GM21737 (cell line): ENCODE measurements at regions not wholly inside any gene's neighbourhood (a gene's known extent, or its start where the extent isn't known, plus 50 kb on each side); places are given as distances from the start of the nearest gene placed in this dataset.

Experiments used
- ATAC-seq: cut with Tn5 transposase; IDR thresholded peaks from one replicate; pipeline ENCODE4 v1.9.1; 2021; ENCODE audit warnings: mild to moderate bottlenecking, moderate library complexity; ENCODE audit not compliant: unreplicated experiment

DNA sequence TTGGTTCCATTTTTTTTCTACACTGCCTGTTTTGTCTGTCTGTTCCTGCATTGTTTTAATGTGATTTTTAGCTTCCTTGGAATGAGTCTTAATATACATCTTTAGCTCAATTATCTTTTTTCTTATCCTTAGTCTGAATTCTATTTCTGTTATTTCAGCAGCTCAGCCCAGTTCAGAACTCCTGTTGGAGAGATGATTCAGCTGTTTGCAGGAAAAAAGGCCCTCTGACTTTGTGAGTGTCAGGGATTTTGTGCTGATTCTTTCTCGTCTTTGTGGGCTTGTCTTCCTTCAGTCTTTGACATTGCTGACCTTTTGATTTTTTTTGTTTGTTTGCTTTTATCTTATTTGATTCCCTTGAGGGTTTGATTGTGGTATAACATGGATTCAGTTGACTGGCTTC, 343.2 kb upstream of the TRAM1L1 start:
- no peak for ATAC-seq

DNA sequence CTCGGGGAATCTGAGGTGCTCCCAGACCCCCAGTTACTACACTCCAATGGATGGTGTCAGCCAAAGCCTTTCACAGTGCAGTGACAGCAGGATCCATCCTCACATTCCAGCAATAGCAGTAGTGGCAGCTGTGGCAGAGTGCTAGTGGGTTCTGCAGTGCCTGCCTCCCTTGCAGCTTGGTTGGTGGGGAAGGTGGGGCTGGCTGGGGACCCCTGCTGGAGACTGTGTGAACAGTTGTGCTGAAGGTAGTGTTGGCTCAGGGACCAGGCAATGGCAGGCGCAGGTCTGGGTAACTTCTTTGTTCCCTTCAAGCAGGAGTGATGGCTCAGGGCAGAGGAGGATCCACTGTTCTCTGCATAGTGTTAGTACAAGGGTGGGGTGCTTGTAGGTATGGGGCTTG, 343.7 kb upstream of the TRAM1L1 start:
- no peak for ATAC-seq

DNA sequence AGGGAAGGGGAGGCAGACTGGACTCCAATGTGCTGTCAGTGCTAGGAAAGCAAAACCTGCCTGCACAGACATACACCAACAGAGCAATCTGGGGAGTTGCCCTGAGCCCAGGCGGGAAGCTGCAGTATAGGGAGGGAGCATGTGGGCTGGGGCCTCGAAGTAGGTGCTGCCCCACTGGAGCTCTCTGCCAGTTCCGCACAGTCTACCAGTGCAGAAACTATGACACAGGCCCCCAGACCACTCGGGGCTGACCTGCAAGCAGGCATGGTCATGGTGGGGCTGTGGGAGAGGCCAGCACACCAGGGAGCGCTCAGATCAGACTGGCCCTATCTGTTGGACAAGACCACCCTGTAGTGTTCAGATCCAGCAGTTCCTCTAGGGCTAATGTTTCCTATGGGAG, 344.1 kb upstream of the TRAM1L1 start:
- ATAC-seq = no peak

DNA sequence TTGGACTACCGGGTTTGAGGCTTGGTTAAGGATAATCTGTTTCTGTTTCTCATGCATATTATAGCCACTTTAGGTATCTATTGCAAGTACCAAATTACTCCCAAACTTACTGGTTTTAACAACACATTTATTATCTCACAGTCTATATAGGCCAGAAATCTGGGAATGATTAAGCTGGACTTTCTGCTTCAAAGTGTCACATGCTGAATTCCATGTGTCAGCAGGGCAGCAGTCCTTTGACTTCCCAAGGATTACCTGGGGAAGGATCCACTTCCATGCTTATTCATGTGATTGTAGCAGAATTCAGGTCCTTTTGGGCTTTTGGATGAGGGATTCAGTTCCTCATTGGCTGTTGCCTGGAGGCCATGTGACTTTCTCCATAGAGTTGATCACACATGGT, 349.0 kb upstream of the TRAM1L1 start:
- ATAC-seq = no peak

DNA sequence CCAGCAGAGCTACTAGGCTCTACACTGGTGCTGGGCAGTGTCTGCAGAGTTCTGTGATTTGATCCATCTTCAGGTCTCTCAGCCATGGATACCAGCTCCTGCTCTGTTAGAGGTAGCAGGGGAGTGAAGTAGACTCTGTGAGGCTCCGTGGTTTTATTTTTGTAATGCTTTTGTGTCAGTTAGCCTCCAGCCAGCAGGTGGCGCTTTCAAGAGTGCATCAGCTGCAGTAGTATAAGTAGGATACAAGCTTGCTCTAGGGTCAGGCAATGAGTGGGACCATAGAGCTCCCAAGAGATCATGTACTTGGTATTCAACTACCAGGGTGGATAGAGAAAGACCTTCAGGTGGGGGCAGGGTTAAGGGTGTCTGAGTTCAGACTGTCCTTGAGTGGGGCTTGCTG, 362.5 kb upstream of the TRAM1L1 start:
- no peak for ATAC-seq

DNA sequence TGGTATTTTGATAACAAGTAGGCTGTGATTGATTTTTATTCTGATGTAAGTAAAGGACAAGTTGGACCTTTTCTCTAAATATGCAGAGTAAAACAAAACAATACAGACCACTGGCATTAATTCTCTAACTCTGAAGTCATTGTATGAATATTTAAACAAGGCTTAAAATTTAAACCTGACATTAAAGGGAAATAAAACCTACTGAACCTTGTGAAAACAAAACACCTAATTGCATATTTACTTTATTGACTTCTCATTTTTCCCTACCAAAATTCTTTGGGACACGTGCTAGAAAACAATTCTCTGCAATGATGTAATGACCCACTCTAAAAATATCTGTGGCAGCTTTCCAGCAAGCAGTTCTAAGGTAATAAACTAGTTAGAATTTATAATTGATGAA, 369.7 kb upstream of the TRAM1L1 start:
- no peak for ATAC-seq

DNA sequence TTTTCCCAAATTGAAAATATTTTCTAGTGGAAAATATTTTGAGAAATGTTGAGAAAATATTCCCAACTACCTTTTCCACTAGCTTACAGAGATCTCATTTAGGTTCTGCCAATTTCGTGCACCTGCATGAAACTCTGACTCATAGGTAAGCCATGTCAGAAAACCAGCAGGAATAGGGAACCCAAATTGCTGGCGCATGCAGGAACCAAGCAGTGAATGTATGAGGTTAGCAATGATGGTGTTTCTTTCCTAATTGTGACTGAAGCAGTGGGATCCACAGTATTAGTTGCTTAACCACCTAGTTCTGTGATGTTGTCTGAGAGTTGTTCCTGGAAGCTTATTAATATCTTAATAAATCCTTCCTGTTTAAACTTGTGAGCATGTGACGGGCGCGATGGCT, 381.0 kb upstream of the TRAM1L1 start:
- no peak for ATAC-seq

DNA sequence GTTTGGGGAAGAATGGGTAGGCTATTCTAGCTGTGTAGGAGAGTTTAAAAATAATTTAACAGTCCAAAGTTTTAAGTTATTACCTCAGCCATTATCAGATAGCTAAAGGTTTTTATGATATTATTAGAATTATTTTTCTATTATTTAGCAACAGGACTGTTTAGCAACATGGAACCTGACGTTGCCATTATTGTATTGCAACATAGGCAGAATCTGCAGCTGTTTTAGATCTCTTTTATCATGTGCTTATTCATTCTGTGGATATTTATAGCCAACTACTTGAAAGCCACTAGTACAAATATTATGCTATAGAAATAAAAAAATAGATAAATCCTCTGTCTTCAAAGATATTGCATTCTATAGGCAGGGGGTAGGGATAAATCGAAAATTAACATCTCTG, 382.0 kb upstream of the TRAM1L1 start:
- no peak for ATAC-seq

DNA sequence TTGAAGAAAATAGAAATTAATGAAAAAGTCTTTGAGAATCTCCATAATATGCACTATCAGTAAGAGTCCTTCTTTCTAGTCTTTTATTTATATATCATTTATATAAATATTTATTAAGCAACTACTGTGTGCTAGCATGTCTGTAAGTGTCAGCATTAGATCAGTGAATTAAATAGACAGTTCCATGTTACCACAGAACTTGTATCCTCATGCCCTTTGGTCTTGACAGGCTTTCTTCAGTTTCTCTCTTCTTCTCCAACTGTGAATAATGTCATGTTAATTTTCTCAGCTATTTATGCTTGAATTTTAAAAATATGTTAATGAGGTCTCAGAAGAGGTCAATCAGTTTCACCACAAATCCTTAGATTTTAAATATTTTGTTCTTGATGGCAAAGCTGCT, 389.6 kb upstream of the TRAM1L1 start:
- no peak for ATAC-seq

DNA sequence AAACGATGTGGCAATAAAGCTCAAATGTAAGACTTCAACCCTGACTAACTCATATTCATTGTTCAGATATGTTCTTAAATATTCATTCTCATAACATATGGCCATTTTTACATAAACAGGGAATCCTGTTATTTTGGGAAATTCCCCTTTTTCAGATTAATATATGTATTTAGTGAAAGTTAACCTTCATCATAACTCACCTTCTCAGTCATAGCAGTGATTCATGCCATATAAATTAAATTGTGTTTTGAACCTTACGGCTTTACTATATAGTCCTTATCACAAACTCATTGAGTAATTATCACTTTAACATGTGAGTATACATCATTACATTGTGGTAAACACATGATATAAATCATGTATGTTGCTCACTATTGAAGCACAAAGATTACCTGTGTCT, 392.5 kb upstream of the TRAM1L1 start:
- no peak for ATAC-seq

DNA sequence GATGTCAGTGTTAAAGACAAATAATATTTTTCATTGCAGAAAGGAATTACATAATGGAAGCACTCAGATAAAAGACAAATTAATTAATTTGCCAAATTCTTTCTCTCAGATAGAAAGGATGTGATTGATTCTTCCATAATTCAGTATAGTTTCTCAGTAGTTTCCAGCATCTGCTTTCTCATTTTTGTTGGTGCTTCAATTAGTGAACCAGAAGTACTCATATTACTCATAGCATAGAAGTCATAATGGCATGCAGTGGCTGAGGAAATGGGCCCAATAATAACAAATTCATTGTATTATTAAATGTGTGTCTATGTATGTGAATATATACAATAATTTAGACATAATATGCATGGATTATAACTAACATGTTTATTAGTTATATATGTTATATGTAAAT, 393.3 kb upstream of the TRAM1L1 start:
- no peak for ATAC-seq

DNA sequence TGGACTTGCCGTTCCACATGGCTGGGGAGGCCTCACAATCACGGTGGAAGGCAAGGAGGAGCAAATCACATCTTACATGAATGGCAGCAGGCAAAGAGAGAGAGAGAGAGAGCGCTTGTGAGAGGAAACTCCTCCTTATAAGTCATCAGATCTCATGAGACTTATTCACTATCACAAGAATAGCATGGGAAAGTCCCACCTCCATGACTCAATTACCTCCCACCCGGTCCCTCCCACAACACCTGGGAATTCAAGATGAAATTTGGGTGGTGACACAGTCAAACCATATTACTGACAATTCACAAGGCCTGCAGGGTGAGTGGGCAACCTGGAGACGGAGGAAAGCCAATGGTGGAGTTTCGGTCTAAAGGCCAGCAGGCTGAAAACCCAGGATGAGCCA, 394.3 kb upstream of the TRAM1L1 start:
- no peak for ATAC-seq

DNA sequence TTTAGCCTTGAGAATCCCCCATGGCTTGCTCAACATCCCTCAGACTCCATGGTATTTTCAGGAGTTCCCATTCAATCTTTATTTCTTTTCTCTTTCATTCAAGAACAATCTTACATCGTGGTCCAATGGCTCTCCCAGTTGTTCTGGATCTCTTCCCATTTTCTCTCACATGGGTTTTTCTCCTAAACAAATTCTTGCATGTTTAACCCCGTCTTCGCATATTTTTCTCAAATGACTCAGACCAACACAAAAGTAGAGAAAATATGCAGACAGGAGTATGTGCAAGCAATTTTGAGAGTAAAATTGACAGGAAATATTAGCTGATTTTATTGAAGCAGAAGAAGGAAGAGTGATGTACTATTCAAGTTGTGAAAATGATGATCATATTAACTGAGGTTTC, 396.4 kb upstream of the TRAM1L1 start:
- ATAC-seq = no peak

DNA sequence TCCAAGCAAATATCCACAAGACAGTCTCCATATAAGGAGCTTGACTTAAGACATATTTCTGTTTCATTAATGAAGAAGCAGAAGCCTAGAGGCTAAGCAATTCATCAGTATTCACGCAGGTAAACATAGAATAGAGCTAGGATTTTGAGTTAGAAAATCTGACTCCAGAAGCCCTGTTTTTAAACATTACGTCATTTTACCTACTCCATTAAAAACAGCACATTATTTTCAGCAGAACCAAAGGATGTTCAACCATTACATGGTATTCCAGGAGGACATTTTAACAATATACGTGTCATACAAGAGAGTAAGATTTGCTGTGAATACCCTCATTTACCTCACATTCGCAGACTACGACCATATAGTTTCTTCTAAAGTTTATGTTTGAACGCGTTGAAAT, 403.3 kb upstream of the TRAM1L1 start:
- ATAC-seq = no peak

DNA sequence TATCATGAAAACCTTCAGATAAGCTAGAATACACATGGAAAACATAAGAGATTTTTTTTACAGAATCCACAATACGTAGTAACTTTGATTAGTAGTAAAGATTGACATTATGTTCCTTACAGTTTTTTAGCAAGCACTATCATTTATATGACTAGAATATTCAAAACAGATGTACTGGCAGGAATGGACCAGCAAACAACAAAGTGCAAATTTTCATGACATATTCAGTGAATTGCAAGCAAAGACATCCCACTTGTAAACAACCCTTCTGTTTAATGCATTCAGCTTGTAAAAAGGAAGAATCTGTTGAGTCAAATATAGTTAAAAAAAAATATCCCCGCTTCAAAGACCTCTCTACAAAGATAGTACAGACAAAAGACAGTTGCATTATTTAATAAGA, 403.7 kb upstream of the TRAM1L1 start:
- no peak for ATAC-seq

DNA sequence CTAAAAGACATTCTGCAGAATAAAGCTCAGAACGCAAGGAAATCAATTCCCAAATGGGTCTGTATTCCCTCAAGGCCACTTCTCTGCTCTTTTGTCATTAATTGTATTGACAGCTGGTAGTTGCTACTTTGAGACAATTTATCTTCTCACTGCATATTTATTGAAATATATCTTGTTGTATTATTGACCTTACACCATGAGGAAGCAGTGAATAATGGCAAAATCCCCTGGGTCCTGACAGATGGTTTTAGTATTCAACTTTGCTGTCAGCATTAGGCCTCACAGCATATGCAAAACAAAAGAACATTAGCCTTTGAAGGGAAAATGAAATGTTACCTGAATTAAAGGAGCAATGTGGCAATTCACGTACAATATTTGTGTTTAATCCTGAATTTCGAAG, 406.1 kb upstream of the TRAM1L1 start:
- ATAC-seq = no peak

DNA sequence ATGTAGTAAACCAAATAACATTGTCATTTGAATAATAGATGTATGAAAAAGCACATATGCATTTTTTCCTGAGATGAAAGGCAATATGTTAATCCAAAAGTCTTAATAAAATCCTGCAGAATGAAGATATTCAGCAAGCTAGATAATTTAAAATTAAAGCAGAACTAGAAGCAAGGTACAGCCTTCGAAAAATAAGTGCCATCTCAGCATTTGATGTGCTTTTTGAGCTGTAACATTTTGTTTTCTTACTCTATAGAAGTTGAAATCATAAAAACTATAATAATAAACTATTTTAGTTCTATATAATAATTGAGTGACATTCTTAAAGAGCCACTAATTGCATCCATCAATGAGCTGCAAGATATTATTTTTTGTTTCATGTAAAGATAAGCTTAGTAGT, 410.4 kb upstream of the TRAM1L1 start:
- no peak for ATAC-seq

DNA sequence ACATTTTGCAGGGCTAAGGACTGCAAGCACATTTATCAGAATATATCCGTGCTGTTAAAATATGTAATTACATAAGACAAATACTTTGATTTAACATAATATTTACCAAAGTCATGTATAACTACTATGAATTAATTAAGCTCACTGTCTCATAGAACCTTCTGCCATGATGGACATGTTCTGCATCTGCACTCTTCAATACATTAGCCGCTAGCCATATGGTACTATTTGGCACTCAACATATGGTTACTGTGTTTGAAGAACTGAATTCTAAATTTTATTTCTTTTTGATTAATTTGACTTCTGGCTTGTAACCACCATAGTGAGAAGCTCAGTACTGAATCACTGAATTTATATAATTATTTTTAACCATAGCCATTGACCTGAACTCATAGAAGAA, 427.0 kb upstream of the TRAM1L1 start:
- no peak for ATAC-seq

DNA sequence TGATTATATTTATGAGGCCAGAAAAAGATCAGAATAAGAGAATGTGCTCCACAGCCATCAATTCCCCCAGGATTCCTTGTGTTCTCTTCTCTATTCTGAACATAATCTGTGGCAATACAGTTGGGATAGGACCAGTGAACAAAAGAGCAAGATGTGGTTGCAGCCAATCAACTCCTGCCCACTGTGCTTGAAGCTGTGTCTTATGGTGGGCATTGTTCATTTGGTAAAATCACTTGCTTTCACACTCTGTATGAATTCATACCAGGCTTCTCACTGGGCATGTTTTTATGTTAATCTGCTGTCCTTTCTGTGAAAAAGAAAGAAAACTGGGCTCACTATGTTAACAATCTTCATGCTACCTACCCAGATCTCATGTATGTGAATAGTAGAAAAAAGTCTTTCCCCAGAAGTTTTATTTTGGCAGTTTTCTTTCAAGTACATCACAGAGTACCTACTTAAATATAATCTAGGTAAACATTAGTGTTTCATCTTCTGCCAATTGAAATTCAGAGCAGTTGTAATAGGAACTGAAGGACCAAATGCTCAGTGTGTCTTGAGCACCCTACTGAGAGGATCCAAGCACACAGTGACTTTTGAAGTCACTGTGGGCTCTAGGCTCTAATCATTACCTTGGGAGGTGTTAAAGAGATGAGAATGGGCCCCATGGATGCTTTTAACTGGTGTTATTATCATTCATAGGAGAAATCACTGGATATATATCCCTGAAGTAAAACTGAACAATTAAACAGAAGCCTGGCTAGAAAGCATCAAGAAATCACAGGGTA, 429.2 kb upstream of the TRAM1L1 start:
- no peak for ATAC-seq

DNA sequence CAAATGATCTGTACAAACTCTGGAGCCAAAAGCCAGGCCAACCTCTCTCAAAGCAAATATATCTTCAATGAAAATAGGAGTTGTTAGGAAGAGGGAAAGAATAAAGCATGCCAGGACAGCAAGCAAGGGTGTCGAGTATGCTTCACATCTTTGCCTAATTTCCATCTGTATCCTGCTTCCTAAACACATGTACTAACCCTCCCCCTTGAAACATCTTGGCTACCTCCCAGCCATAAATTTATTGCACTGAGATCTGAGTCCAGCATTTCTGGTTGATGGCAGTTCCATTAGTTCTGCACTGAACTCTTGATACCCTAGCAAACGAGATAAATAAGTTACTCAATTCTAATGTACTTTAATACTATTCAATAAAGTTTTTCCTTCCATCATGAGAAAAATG, 430.5 kb upstream of the TRAM1L1 start:
- ATAC-seq = no peak

DNA sequence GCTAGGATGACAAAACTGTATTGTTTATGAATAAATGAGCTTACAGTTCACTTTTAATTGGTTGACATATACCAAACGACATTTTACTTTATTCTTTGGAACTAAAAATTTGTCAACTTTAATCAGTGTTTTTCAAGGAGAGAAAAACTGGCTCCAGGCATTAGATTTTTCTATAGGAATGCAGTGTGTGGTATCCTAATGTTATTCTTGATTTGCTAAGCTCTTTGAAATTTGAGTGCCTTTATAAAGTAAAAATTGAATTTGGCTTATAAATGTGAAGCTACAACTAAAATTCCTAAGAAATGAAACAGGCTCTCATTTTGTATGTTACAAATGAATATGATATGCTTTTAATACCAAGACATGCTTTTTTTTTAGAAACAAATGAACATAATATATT, 442.2 kb upstream of the TRAM1L1 start:
- no peak for ATAC-seq

DNA sequence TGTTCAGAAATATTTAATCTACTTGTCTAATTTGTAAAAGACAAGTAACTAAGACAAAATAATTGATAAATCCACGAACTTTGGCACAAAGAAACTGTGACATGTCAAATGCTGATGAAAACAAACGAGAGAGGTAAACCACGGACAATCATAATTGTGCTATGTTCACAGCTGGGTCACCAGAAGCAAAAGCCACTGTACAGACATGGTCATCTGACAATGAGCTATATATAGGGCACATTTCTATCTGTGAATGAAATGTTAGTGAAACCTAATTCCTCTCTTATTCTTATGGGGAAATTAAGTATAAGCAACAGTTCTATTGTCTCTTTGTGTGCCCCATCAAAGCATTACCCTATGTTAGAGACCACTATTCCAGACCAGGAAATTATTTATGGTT, 444.0 kb upstream of the TRAM1L1 start:
- ATAC-seq = no peak

DNA sequence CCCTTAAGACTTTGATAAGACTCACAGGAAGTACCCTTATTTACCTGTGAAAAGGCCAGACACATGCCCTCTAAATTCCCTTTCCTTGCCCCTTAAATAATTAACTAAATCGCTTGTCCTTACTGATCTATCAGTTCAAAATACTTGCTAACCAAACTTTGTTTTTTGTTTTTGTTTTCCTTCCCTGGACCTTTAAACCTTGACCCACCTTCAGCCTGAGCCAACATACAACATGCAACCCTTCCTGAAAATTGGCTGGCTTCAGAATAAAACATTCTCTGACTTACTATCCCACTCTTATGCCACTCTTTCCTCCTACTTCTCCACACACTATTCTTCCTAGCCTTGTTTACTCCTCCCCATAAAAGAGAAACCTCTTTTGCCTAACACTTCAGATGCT, 448.1 kb upstream of the TRAM1L1 start:
- no peak for ATAC-seq
